GM21447 (cell line): ENCODE measurements at regions not wholly inside any gene's neighbourhood (a gene's known extent, or its start where the extent isn't known, plus 50 kb on each side); places are given as distances from the start of the nearest gene placed in this dataset.

Experiments used
- ATAC-seq: cut with Tn5 transposase; IDR thresholded peaks from one replicate; pipeline ENCODE4 v1.9.1; 2021; ENCODE audit not compliant: unreplicated experiment

- no peak for ATAC-seq
Observed at GRCh38 chr4:53920883-53921282, 143.5 kb downstream of the CHIC2 start.

GRCh38 chr4:53920116-53920515, 144.3 kb downstream of the CHIC2 start:
- ATAC-seq, result no peak

GRCh38 chr4:53919535-53919934, 144.9 kb downstream of the CHIC2 start:
- ATAC-seq, result no peak

GRCh38 chr4:53917729-53918128, 146.7 kb downstream of the CHIC2 start:
- ATAC-seq, result no peak

GRCh38 chr4:53916431-53916889, 147.9 kb downstream of the CHIC2 start:
- ATAC-seq, result no peak

GRCh38 chr4:53914313-53915016, 149.9 kb downstream of the CHIC2 start:
- ATAC-seq, result no peak

- no peak for ATAC-seq
Observed at GRCh38 chr4:53913771-53914170, 150.6 kb downstream of the CHIC2 start.

- no peak for ATAC-seq
Observed at GRCh38 chr4:53912766-53913497, 151.5 kb downstream of the CHIC2 start.

- ATAC-seq, result peak; percentile 66
Observed at GRCh38 chr4:53908661-53909078, 155.7 kb downstream of the CHIC2 start.

GRCh38 chr4:53907772-53908171, 156.6 kb downstream of the CHIC2 start:
- ATAC-seq, result no peak

- no peak for ATAC-seq
Observed at GRCh38 chr4:53906606-53907190, 157.7 kb downstream of the CHIC2 start.

GRCh38 chr4:53905941-53906377, 158.4 kb downstream of the CHIC2 start:
- ATAC-seq, result no peak

- no peak for ATAC-seq
Observed at GRCh38 chr4:53905276-53905940, 159.0 kb downstream of the CHIC2 start.

GRCh38 chr4:53902786-53903185, 161.6 kb downstream of the CHIC2 start:
- no peak for ATAC-seq

GRCh38 chr4:53900271-53900649, 164.1 kb downstream of the CHIC2 start:
- no peak for ATAC-seq

- no peak for ATAC-seq
Observed at GRCh38 chr4:53899586-53900270, 164.7 kb downstream of the CHIC2 start.

- ATAC-seq, result no peak
Observed at GRCh38 chr4:53895137-53895536, 169.3 kb downstream of the CHIC2 start.

- ATAC-seq, result no peak
Observed at GRCh38 chr4:53890461-53890860, 173.9 kb downstream of the CHIC2 start.

- no peak for ATAC-seq
Observed at GRCh38 chr4:53889326-53890055, 174.9 kb downstream of the CHIC2 start.

- no peak for ATAC-seq
Observed at GRCh38 chr4:53886090-53886489, 178.3 kb downstream of the CHIC2 start.
